Right lung (tissue), 2 donors: ENCODE measurements at regions not wholly inside any gene's neighbourhood (a gene's known extent, or its start where the extent isn't known, plus 50 kb on each side); places are given as distances from the start of the nearest gene placed in this dataset.
"Not testable (repeated sequence)": the region's sequence is repeated elsewhere in the genome, so short reads cannot be mapped to it uniquely, and the experiment has no call there.

ENCODE experiments used
- DNase-seq, 2 donors: peaks; one replicate each; pipeline ENCODE4 v3.0.0-alpha.2; 2013

GRCh38 chrX:31014474-31014873, 57.4 kb downstream of the FTHL17 start:
- not testable (repeated sequence) for DNase-seq

- no peak for DNase-seq
Observed at GRCh38 chrX:31012509-31013025, 59.3 kb downstream of the FTHL17 start.

GRCh38 chrX:31007321-31007720, 64.5 kb downstream of the FTHL17 start:
- DNase-seq: no peak

DNA sequence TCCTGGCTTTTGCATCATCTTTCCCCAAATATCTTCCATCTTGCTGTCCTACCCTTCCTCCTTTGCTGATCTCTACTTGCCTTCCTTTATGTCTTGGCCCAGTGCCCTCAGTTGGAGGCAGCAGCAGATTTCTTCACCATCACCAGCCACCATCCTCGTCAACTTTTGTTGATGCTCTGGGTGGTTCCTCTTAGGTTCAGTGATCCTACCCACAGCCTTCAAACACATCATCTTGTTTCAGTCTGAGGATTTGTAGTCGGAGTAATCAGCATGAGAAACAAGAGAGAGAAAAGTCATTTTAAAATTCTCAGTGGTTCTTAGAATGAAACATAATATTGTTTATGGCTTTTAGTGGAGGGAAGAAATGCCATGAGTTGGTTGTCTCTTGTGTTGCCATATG, 65.8 kb downstream of the FTHL17 start:
- no peak for DNase-seq

DNA sequence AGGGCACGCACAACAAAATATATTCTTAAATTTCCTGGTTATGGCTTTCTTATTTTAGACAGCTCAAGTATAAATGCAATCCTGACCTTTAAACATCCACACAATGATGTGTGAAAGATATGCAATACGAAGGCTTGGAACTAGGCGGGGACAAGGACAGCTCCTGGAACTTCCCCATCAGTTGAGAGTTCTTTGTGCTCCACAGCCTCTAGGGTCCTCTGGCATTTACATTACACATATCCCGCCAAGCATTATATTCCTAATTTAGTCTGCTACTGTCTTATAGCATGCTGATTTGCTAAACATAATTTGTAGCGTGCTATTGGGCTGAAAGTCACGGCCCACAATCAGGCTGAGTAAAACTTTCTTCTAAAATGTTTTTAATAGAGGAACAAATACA, 74.4 kb downstream of the FTHL17 start:
- DNase-seq: no peak

GRCh38 chrX:30995705-30996104, 76.1 kb downstream of the FTHL17 start:
- no peak for DNase-seq

- DNase-seq: no peak
Observed at GRCh38 chrX:30995060-30995700, 76.7 kb downstream of the FTHL17 start.

GRCh38 chrX:30994018-30994417, 77.8 kb downstream of the FTHL17 start:
- not testable (repeated sequence) for DNase-seq

GRCh38 chrX:30992381-30992904, 79.4 kb downstream of the FTHL17 start:
- DNase-seq: peak; percentile 26 to 35

DNA sequence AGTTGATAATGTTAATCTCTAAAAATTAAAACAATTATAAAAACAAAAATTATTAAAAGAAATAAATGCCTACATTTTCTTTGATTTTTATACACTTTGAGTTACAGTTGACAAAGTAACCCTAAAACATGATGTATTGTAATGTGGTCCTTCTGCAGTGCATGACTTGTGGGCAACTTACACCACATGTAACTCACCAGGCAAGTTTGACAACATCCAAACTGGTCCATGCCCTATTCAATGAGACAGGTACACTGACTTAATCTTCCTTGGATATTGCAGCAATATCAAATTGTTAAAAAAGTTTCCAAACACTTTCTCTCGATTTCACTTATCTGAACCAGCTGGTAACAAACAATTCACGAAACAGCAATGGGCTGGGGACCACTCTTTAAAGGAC, 81.5 kb downstream of the FTHL17 start:
- no peak for DNase-seq

DNA sequence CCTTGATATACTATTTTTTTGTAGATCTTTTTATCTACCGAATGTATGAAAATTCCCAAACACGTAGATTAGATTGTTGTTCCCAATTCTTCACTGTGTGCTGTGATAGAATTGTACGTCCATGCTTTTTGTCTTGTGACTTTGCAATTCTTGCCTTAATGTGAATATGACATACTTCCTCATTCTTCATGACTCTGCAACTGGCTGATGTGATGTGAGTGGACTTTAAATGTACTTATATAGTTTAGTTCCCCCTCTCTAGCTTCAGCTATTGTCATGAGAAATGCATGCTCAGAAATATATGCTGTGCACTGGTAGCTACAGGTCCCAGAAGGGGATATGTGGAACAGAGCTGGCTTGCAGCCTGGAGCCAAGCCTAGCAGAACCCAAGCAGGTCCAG, 89.4 kb downstream of the FTHL17 start:
- no peak for DNase-seq

- no peak for DNase-seq
Observed at GRCh38 chrX:30981968-30982367, 89.9 kb downstream of the FTHL17 start.

DNA sequence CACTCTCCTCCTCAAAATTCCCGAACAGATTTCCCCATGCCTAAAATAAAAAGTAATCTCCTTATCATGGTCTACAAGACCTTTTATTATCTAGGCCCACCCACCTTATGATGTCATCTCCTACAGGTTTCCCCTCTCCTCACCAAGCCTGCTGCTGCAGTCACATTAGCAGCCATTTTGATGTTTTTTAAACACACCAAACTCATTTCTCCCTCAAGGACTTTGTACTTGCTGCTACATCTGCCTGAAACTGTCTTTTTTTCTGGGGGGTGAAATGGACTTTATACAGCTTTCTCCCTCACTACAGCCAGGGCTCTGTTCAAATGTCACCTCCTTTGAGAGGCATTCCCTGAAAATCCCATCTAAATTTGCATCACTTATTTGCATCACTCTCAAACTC, 90.2 kb upstream of the TAB3 start:
- no peak for DNase-seq

- no peak for DNase-seq
Observed at GRCh38 chrX:30975467-30975866, 86.4 kb upstream of the TAB3 start.

- DNase-seq: no peak
Observed at GRCh38 chrX:30973784-30974427, 84.9 kb upstream of the TAB3 start.

GRCh38 chrX:30971774-30972603, 82.9 kb upstream of the TAB3 start:
- DNase-seq: no peak

- no peak for DNase-seq
Observed at GRCh38 chrX:30967516-30967915, 78.5 kb upstream of the TAB3 start.

GRCh38 chrX:30965767-30966166, 76.7 kb upstream of the TAB3 start:
- DNase-seq: no peak

GRCh38 chrX:30961387-30962174, 72.5 kb upstream of the TAB3 start:
- no peak for DNase-seq

- DNase-seq: no peak
Observed at GRCh38 chrX:30957753-30958152, 68.7 kb upstream of the TAB3 start.

GRCh38 chrX:30955687-30956086, 66.6 kb upstream of the TAB3 start:
- no peak for DNase-seq

DNA sequence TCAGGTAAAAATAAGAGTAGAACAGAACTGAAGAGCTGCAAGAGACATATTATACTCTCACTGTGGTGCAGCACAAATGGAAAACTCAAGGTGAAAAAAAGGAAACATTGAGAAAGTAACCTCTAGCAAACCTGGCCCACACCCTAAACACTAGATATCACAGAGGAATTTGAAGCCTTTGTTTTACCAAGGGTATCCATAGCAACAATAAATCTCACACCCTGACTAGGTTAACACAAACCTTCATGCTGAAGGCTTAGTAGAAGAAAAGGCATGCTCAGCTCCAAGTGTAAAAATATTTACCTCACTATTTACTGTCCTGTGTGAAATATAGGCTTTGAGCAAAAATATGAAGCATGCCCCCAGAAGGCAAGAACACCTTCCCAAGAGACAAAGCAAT, 61.9 kb upstream of the TAB3 start:
- DNase-seq: no peak
